GM18502 (cell line): ENCODE measurements at regions not wholly inside any gene's neighbourhood (a gene's known extent, or its start where the extent isn't known, plus 50 kb on each side); places are given as distances from the start of the nearest gene placed in this dataset.
"Not testable (repeated sequence)": the region's sequence is repeated elsewhere in the genome, so short reads cannot be mapped to it uniquely, and the experiment has no call there.

Experiments used
- ATAC-seq: cut with Tn5 transposase; IDR thresholded peaks from one replicate; pipeline ENCODE4 v1.9.1; 2021; ENCODE audit warnings: mild to moderate bottlenecking; ENCODE audit not compliant: unreplicated experiment, poor library complexity

DNA sequence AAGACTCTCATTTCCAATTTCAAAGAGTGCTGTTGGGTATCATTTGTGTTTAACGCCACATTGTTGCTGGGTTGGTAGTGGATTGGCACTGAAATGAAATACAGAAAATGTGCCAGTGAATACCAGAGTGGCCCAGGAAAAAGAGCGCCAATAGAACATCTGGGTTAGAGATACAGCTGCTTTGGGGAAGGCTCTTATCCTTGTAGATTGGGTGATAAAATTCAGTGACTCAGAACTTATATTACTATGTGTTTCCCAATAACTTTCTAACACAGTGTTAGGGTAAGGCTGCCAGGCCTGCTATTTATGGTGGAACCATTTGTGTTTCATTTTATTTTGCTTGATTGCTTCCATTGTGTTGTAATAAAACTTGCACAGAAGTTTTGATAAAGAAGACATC is 168.2 kb upstream of the SSTR1 start:
- no peak for ATAC-seq

GRCh38 chr14:38040411-38040810 is 167.3 kb upstream of the SSTR1 start:
- no peak for ATAC-seq

- ATAC-seq = no peak
These were observed 165.4 kb upstream of the SSTR1 start for GRCh38 chr14:38042322-38042721.

- ATAC-seq = no peak
These were observed 163.0 kb upstream of the SSTR1 start for GRCh38 chr14:38044710-38045109.

GRCh38 chr14:38045461-38045860 is 162.2 kb upstream of the SSTR1 start:
- no peak for ATAC-seq

- no peak for ATAC-seq
These were observed 161.5 kb upstream of the SSTR1 start for GRCh38 chr14:38046160-38046559.

- no peak for ATAC-seq
These were observed 160.4 kb upstream of the SSTR1 start for GRCh38 chr14:38047195-38047902.

- no peak for ATAC-seq
These were observed 154.0 kb upstream of the SSTR1 start for GRCh38 chr14:38053666-38054065.

DNA sequence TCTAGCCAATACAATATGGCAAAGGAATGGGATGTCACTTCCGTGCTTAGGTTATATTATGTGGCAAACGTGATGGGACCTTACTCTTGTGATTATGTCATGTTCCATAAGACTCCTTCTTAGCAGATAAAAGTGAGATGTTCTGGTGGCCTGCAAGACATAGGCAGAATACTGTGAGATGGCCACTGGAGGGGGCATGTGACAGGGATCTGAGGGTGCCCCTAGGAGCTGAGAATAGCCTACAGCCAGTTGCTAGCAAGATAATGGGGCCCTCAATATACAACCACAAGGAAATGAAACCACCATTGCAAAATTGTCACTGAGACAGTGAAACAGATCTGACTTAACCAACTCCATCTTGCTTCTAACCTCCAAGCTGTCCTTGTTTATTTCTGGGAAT is 151.4 kb upstream of the SSTR1 start:
- no peak for ATAC-seq

GRCh38 chr14:38062223-38062622 is 145.5 kb upstream of the SSTR1 start:
- not testable (repeated sequence) for ATAC-seq

DNA sequence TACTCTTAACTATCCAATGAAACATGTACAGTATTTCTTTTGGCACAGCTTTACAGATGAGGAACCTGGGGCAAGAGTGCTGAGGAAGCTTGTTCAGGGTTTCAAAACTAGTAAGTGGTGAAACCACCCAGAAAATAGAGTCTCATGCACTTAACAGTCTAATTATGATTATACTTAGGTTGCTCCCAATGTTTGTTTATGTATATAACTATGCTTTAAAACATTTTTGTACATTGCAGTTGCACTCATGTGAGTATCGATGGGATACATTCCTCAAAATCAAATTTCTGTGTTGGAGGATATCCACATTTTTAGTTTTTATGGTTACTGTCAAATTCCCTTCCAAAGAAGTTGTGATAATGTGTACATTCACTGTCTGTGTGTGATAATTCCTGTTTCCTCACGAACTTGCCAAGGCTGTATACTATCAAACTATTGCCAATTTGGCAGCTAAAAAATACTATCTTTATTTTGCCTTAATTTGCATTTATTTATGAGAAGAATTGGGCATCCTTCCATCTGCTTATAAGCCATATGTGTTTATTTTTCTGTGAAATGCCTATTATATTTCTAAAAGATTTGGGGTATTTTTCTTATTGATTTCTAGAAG is 143.9 kb upstream of the SSTR1 start:
- ATAC-seq = no peak

- ATAC-seq = peak; percentile 53
These were observed 142.5 kb upstream of the SSTR1 start for GRCh38 chr14:38065106-38065762.

- ATAC-seq = no peak
These were observed 137.6 kb upstream of the SSTR1 start for GRCh38 chr14:38070061-38070588.

- no peak for ATAC-seq
These were observed 134.1 kb upstream of the SSTR1 start for GRCh38 chr14:38073641-38074040.

GRCh38 chr14:38074081-38074480 is 133.6 kb upstream of the SSTR1 start:
- no peak for ATAC-seq

GRCh38 chr14:38074754-38075153 is 132.9 kb upstream of the SSTR1 start:
- ATAC-seq = no peak

GRCh38 chr14:38078393-38078792 is 129.3 kb upstream of the SSTR1 start:
- ATAC-seq = no peak

GRCh38 chr14:38079268-38079667 is 128.4 kb upstream of the SSTR1 start:
- peak; percentile 78 for ATAC-seq

DNA sequence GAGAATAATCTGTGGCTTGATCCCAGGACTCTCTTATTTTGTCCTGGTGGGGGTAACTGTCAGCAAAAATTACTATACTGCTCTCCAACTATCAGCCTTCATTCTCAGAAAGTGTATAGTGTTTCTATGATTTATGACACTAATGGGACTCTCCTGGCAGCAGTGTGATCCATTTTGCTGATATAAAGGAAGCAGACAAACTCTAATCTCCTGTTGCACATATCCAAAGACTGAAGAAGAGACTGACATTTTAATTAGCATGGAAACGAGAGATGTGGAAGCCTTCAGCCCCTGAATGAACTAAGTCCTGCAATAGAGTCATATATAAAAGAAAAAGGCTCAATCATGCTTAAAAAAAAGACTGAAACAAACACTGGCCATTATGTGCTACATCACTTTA is 127.8 kb upstream of the SSTR1 start:
- no peak for ATAC-seq

GRCh38 chr14:38080696-38081095 is 127.0 kb upstream of the SSTR1 start:
- ATAC-seq = no peak

GRCh38 chr14:38083039-38083438 is 124.7 kb upstream of the SSTR1 start:
- ATAC-seq = no peak
